ENCODE measurements at regions not wholly inside any gene's neighbourhood (a gene's known extent, or its start where the extent isn't known, plus 50 kb on each side); places are given as distances from the start of the nearest gene placed in this dataset.

DNA sequence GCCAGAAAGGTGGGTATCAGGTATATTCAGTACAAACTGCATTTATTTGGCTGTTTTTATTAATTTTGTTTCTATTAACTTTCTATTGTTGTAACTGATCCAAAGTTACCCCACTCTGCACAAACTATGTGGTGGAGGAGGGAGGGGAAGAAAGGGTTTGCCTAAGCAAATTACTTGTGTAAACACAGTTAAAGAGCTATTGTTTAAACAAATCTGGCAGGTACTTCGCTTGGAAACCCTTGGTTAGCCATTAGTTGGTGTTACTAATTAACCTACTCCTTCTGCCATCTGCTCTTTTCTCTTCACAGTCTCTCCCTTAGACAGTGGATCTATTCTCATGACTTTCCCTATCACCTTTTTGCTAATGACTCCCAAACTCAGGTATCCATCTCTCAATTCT lies 328.4 kb upstream of the NECTIN3 start:
- Histone ChIP-seq H3K4me1 (no peaks in the 10 kb centered on the region), H3K4me3 (no peak overlapping the region), H3K27me3 (ENCODE audit: low read depth) (no peaks in the 10 kb centered on the region), H3K36me3 (no peaks in the 10 kb centered on the region), H3K27ac (replicated peaks) (no peak overlapping the region), H3K9me3 (replicated peaks) (peaks cover 20% of the 10 kb centered on the region)
- TF ChIP-seq, protein P1, sequence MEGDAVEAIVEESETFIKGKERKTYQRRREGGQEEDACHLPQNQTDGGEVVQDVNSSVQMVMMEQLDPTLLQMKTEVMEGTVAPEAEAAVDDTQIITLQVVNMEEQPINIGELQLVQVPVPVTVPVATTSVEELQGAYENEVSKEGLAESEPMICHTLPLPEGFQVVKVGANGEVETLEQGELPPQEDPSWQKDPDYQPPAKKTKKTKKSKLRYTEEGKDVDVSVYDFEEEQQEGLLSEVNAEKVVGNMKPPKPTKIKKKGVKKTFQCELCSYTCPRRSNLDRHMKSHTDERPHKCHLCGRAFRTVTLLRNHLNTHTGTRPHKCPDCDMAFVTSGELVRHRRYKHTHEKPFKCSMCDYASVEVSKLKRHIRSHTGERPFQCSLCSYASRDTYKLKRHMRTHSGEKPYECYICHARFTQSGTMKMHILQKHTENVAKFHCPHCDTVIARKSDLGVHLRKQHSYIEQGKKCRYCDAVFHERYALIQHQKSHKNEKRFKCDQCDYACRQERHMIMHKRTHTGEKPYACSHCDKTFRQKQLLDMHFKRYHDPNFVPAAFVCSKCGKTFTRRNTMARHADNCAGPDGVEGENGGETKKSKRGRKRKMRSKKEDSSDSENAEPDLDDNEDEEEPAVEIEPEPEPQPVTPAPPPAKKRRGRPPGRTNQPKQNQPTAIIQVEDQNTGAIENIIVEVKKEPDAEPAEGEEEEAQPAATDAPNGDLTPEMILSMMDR (IDR thresholded peaks at IDR 0.05; ENCODE audit: borderline replicate concordance): no peak
- DNase-seq: no peak
- intact Hi-C loops (cut with micrococcal nuclease): no loop called here

DNA sequence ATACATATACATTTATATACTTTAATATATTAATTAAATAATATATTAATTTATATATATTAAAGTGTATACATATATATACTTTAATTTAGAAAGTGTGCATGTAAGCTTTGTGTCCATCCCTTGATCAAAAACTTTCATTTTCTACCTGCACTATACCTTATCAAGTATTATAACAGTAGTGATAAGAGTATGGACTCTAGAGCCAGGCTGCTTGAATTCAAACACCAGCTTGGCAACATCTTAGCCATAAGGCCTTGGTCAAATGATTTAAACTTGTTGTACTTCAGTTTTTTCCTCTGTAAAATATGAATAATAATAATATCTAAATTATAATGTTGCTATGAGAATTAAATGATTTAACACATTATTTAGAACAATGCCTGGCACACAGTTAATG lies 327.6 kb upstream of the NECTIN3 start:
- TF ChIP-seq, protein P1 (IDR thresholded peaks at IDR 0.05; ENCODE audit: borderline replicate concordance): no peak

DNA sequence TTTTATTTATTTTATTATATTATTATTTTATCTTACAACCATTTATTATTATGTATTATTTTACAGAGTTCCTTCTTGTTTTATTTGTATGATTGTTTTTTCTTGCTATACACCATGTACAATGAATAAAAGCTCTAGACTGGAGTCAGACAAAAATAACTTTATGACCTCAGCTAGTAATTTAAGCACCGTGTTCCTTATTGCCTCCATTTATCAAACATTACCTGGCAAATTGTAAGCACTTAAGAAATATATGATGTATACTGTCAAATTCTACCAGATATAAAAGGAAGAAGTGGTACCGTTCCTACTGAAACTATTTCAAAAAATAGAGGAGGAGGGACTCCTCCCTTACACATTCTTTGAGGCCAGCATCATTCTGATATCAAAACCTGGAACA lies 326.9 kb upstream of the NECTIN3 start:
- no peak overlapping the region for H3K4me3 ChIP-seq

More for the DNA sequence above, 327.6 kb upstream of the NECTIN3 start:
- no peak overlapping the region for H3K4me3 ChIP-seq
- peaks cover 20% of the 10 kb centered on the region for H3K9me3 ChIP-seq (replicated peaks)
- intact Hi-C loops (cut with micrococcal nuclease): no loop called here
- no peaks in the 10 kb centered on the region for H3K27me3 ChIP-seq (ENCODE audit: low read depth)
- no peaks in the 10 kb centered on the region for H3K4me1 ChIP-seq
- H3K36me3 ChIP-seq: no peaks in the 10 kb centered on the region
- no peak for DNase-seq
- H3K27ac ChIP-seq (replicated peaks): no peak overlapping the region

DNA sequence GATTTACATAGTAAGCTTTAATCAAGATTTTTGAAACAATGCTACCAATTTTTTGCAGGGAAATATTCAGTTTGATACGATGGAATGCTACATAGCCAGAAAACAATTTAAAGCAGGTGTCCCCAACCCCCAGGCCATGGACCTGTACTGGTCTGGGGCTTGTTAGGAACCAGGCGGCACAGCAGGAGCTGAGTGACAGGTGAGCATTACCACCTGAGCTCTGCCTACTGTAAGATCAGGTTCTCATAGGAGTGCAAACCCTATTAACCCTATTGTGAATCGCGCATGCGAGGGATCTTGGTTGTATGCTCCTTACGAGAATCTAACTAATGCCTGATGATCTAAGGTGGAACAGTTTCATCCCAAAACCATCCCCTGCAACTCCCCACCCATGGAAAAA lies 322.6 kb upstream of the NECTIN3 start:
- Histone ChIP-seq H3K4me1 (no peaks in the 10 kb centered on the region), H3K9me3 (replicated peaks) (peaks cover 20% of the 10 kb centered on the region), H3K27me3 (ENCODE audit: low read depth) (no peaks in the 10 kb centered on the region), H3K27ac (replicated peaks) (no peak overlapping the region), H3K36me3 (no peaks in the 10 kb centered on the region), H3K4me3 (no peak overlapping the region)
- TF ChIP-seq, protein P1 (IDR thresholded peaks at IDR 0.05; ENCODE audit: borderline replicate concordance): no peak
- intact Hi-C loops (cut with micrococcal nuclease): no loop called here
- DNase-seq: no peak

More for the DNA sequence above, 326.9 kb upstream of the NECTIN3 start:
- Histone ChIP-seq H3K4me1 (no peaks in the 10 kb centered on the region), H3K27me3 (ENCODE audit: low read depth) (no peaks in the 10 kb centered on the region), H3K27ac (replicated peaks) (no peak overlapping the region), H3K9me3 (replicated peaks) (peaks cover 20% of the 10 kb centered on the region), H3K36me3 (no peaks in the 10 kb centered on the region)
- DNase-seq: no peak
- intact Hi-C loops (cut with micrococcal nuclease): no loop called here
- TF ChIP-seq, protein P1 (IDR thresholded peaks at IDR 0.05; ENCODE audit: borderline replicate concordance): no peak

DNA sequence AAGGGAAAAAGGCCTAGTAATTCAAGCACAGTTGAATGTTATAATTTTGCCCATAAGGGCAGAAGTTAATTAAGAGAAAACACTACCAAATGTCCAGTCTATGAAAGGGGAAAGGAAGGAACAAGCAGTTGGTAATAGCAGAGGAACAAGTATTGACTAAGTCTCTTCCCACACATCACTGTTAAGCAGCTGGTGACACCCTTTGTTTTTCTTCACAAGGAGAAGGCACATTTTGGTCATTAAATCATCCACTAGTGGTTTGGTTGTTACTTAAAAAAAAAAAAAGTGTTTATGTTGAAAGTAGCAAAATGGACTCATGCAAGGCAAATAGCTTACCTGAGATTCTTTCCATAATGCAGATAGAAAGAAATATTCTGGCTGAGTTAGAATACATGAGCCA lies 321.4 kb upstream of the NECTIN3 start:
- Histone ChIP-seq H3K4me1 (no peaks in the 10 kb centered on the region), H3K27ac (replicated peaks) (no peak overlapping the region), H3K9me3 (replicated peaks) (peaks cover 19% of the 10 kb centered on the region), H3K27me3 (ENCODE audit: low read depth) (no peaks in the 10 kb centered on the region), H3K36me3 (no peaks in the 10 kb centered on the region), H3K4me3 (no peak overlapping the region)
- DNase-seq: no peak
- TF ChIP-seq, protein P1 (IDR thresholded peaks at IDR 0.05; ENCODE audit: borderline replicate concordance): no peak
- intact Hi-C loops (cut with micrococcal nuclease): no loop called here

DNA sequence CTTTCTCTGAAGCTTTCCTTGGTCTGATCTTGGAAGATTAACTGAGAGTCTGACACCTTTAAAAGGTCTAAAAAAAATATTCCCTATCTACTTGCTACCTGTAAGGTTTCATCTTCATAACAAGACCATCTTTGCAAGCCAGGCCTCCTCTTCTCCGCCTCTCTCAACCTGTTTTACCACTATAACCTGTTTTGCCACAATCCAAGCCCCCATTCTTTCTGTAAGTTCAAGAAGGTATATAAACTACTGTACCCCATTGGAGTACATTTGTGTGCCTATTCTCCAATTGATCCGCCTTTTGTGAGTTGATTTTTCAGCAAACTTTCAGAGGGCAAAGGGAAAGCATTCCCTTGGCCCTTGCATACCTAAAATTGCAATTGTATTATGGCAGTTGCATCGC lies 319.3 kb upstream of the NECTIN3 start:
- H3K27me3 ChIP-seq (ENCODE audit: low read depth): no peaks in the 10 kb centered on the region
- intact Hi-C loops (cut with micrococcal nuclease): no loop called here
- no peaks in the 10 kb centered on the region for H3K36me3 ChIP-seq
- H3K27ac ChIP-seq (replicated peaks): no peak overlapping the region
- DNase-seq: no peak
- H3K4me3 ChIP-seq: no peak overlapping the region
- TF ChIP-seq, protein P1 (IDR thresholded peaks at IDR 0.05; ENCODE audit: borderline replicate concordance): no peak
- peaks cover under 1% of the 10 kb centered on the region for H3K9me3 ChIP-seq (replicated peaks)
- no peaks in the 10 kb centered on the region for H3K4me1 ChIP-seq
